GDM1 (cell line): ENCODE measurements at regions not wholly inside any gene's neighbourhood (a gene's known extent, or its start where the extent isn't known, plus 50 kb on each side); places are given as distances from the start of the nearest gene placed in this dataset.

Source experiments
- DNase-seq: peaks from one replicate; lab custom pipeline; 2025; lab: John Stamatoyannopoulos, UW

- DNase-seq, result no peak
Observed at GRCh38 chr9:107721705-107722245, 232.2 kb upstream of the KLF4 start.

- no peak for DNase-seq
Observed at GRCh38 chr9:107720501-107720900, 230.9 kb upstream of the KLF4 start.

- no peak for DNase-seq
Observed at GRCh38 chr9:107717529-107718314, 228.2 kb upstream of the KLF4 start.

GRCh38 chr9:107715740-107716139 lies 226.2 kb upstream of the KLF4 start:
- DNase-seq, result no peak

GRCh38 chr9:107713470-107713869 lies 223.9 kb upstream of the KLF4 start:
- no peak for DNase-seq

GRCh38 chr9:107712390-107712789 lies 222.8 kb upstream of the KLF4 start:
- DNase-seq, result peak; percentile 48

GRCh38 chr9:107711542-107711941 lies 222.0 kb upstream of the KLF4 start:
- no peak for DNase-seq

GRCh38 chr9:107710953-107711352 lies 221.4 kb upstream of the KLF4 start:
- DNase-seq, result no peak

- no peak for DNase-seq
Observed at GRCh38 chr9:107710546-107710945, 221.0 kb upstream of the KLF4 start.

- no peak for DNase-seq
Observed at GRCh38 chr9:107708791-107709190, 219.2 kb upstream of the KLF4 start.

- DNase-seq, result no peak
Observed at GRCh38 chr9:107707915-107708441, 218.4 kb upstream of the KLF4 start.

- DNase-seq, result no peak
Observed at GRCh38 chr9:107707428-107707837, 217.9 kb upstream of the KLF4 start.

GRCh38 chr9:107706701-107707427 lies 217.3 kb upstream of the KLF4 start:
- no peak for DNase-seq

GRCh38 chr9:107705521-107705920 lies 216.0 kb upstream of the KLF4 start:
- DNase-seq, result no peak

GRCh38 chr9:107704774-107705173 lies 215.2 kb upstream of the KLF4 start:
- DNase-seq, result no peak

- DNase-seq, result no peak
Observed at GRCh38 chr9:107703651-107704050, 214.1 kb upstream of the KLF4 start.

- no peak for DNase-seq
Observed at GRCh38 chr9:107700847-107701246, 211.3 kb upstream of the KLF4 start.

GRCh38 chr9:107699231-107699630 lies 209.7 kb upstream of the KLF4 start:
- DNase-seq, result no peak

GRCh38 chr9:107698779-107699178 lies 209.2 kb upstream of the KLF4 start:
- DNase-seq, result no peak

GRCh38 chr9:107696302-107696701 lies 206.7 kb upstream of the KLF4 start:
- no peak for DNase-seq

- DNase-seq, result no peak
Observed at GRCh38 chr9:107694390-107694789, 204.8 kb upstream of the KLF4 start.

- DNase-seq, result no peak
Observed at GRCh38 chr9:107693625-107694326, 204.2 kb upstream of the KLF4 start.
